Stimulated activated CD4-positive, alpha-beta T cell treated with anti-CD3 and anti-CD28 coated beads, Interleukin-1b, Interleukin-23, amount 100 ng/mL, for 48 hours (primary cell): ENCODE measurements at regions not wholly inside any gene's neighbourhood (a gene's known extent, or its start where the extent isn't known, plus 50 kb on each side); places are given as distances from the start of the nearest gene placed in this dataset.
"Not testable (repeated sequence)": the region's sequence is repeated elsewhere in the genome, so short reads cannot be mapped to it uniquely, and the experiment has no call there.

Experiments
- DNase-seq: peaks from one replicate; pipeline ENCODE4 v3.0.0-alpha.2; 2020

GRCh38 chr16:9661336-9662017, 520.8 kb downstream of the GRIN2A start:
- DNase-seq: no peak

GRCh38 chr16:9663588-9663987, 518.6 kb downstream of the GRIN2A start:
- no peak for DNase-seq

- DNase-seq: no peak
These were observed 516.4 kb downstream of the GRIN2A start for GRCh38 chr16:9665851-9666271.

GRCh38 chr16:9666834-9667480, 515.3 kb downstream of the GRIN2A start:
- DNase-seq: no peak

- no peak for DNase-seq
These were observed 512.2 kb downstream of the GRIN2A start for GRCh38 chr16:9670033-9670432.

GRCh38 chr16:9670616-9671015, 511.6 kb downstream of the GRIN2A start:
- not testable (repeated sequence) for DNase-seq

GRCh38 chr16:9676560-9677300, 505.5 kb downstream of the GRIN2A start:
- DNase-seq: not testable (repeated sequence)

- DNase-seq: no peak
These were observed 505.0 kb downstream of the GRIN2A start for GRCh38 chr16:9677301-9677653.

GRCh38 chr16:9679213-9679767, 502.9 kb downstream of the GRIN2A start:
- DNase-seq: no peak

GRCh38 chr16:9680019-9680655, 502.1 kb downstream of the GRIN2A start:
- DNase-seq: no peak

- DNase-seq: no peak
These were observed 501.3 kb downstream of the GRIN2A start for GRCh38 chr16:9680968-9681367.

GRCh38 chr16:9681508-9681907, 500.7 kb downstream of the GRIN2A start:
- no peak for DNase-seq

GRCh38 chr16:9682320-9682719, 499.9 kb downstream of the GRIN2A start:
- no peak for DNase-seq

GRCh38 chr16:9683677-9684076, 498.6 kb downstream of the GRIN2A start:
- no peak for DNase-seq

- DNase-seq: no peak
These were observed 494.4 kb downstream of the GRIN2A start for GRCh38 chr16:9687737-9688319.

- no peak for DNase-seq
These were observed 492.6 kb downstream of the GRIN2A start for GRCh38 chr16:9689597-9689996.

GRCh38 chr16:9695152-9695551, 487.1 kb downstream of the GRIN2A start:
- no peak for DNase-seq
